ENCODE measurements at regions not wholly inside any gene's neighbourhood (a gene's known extent, or its start where the extent isn't known, plus 50 kb on each side); places are given as distances from the start of the nearest gene placed in this dataset.

GRCh38 chr5:2491846-2492245, 259.6 kb downstream of the IRX2 start:
- TF ChIP-seq CTCF (IDR thresholded peaks at IDR 0.05; ENCODE audit: low read depth, low read length, poor library complexity, severe bottlenecking) (no peak), EZH2phosphoT487 (IDR thresholded peaks at IDR 0.05; ENCODE audit: borderline replicate concordance, low read length) (no peak)
- Histone ChIP-seq H4K20me1 (ENCODE audit: control insufficient read depth, insufficient read depth, low read depth, low read length) (no peaks in the 10 kb centered on the region), H3K79me2 (ENCODE audit: control insufficient read depth, low read length) (no peaks in the 10 kb centered on the region), H3K27me3 (ENCODE audit: control insufficient read depth, low read length) (no peaks in the 10 kb centered on the region), H3K27ac (ENCODE audit: low read depth, low read length) (no peak overlapping the region), H3K4me1 (ENCODE audit: control insufficient read depth, low read length) (no peaks in the 10 kb centered on the region), H3K4me2 (ENCODE audit: low read length) (no peak overlapping the region), H3F3A (ENCODE audit: control insufficient read depth, insufficient read depth) (no peaks in the 10 kb centered on the region), H3K9me2 (replicated peaks; ENCODE audit: control insufficient read depth, low read length) (no peaks in the 10 kb centered on the region), H3K36me3 (ENCODE audit: control insufficient read depth, low read length) (no peaks in the 10 kb centered on the region), H3K9me3 (ENCODE audit: control insufficient read depth, insufficient read depth, low read length) (peaks cover 5% of the 10 kb centered on the region; the same call in 1 of the 2 replicates), H3K4me3 (ENCODE audit: low read length) (no peak overlapping the region)

GRCh38 chr5:2489306-2489705, 262.2 kb downstream of the IRX2 start:
- H3K27me3 ChIP-seq (ENCODE audit: control insufficient read depth, low read length) = no peaks in the 10 kb centered on the region
- TF ChIP-seq CTCF (IDR thresholded peaks at IDR 0.05; ENCODE audit: low read depth, low read length, poor library complexity, severe bottlenecking) = no peak
- TF ChIP-seq EZH2phosphoT487 (IDR thresholded peaks at IDR 0.05; ENCODE audit: borderline replicate concordance, low read length) = no peak
- no peaks in the 10 kb centered on the region for H3K4me1 ChIP-seq (ENCODE audit: control insufficient read depth, low read length)
- H3K79me2 ChIP-seq (ENCODE audit: control insufficient read depth, low read length) = no peaks in the 10 kb centered on the region
- peaks cover 5% of the 10 kb centered on the region; the same call in 1 of the 2 replicates for H3K9me3 ChIP-seq (ENCODE audit: control insufficient read depth, insufficient read depth, low read length)
- no peaks in the 10 kb centered on the region for H3K9me2 ChIP-seq (replicated peaks; ENCODE audit: control insufficient read depth, low read length)
- no peak overlapping the region for H3K4me2 ChIP-seq (ENCODE audit: low read length)
- no peaks in the 10 kb centered on the region for H3K36me3 ChIP-seq (ENCODE audit: control insufficient read depth, low read length)
- no peaks in the 10 kb centered on the region for H3F3A ChIP-seq (ENCODE audit: control insufficient read depth, insufficient read depth)
- no peak overlapping the region for H3K27ac ChIP-seq (ENCODE audit: low read depth, low read length)
- no peak overlapping the region for H3K4me3 ChIP-seq (ENCODE audit: low read length)
- no peaks in the 10 kb centered on the region for H4K20me1 ChIP-seq (ENCODE audit: control insufficient read depth, insufficient read depth, low read depth, low read length)

- Histone ChIP-seq H3K79me2 (ENCODE audit: control insufficient read depth, low read length) (no peaks in the 10 kb centered on the region), H3K4me1 (ENCODE audit: control insufficient read depth, low read length) (no peaks in the 10 kb centered on the region), H4K20me1 (ENCODE audit: control insufficient read depth, insufficient read depth, low read depth, low read length) (no peaks in the 10 kb centered on the region), H3K4me3 (ENCODE audit: low read length) (no peak overlapping the region), H3K27ac (ENCODE audit: low read depth, low read length) (no peak overlapping the region), H3K36me3 (ENCODE audit: control insufficient read depth, low read length) (no peaks in the 10 kb centered on the region), H3F3A (ENCODE audit: control insufficient read depth, insufficient read depth) (no peaks in the 10 kb centered on the region), H3K9me3 (ENCODE audit: control insufficient read depth, insufficient read depth, low read length) (peaks cover 5% of the 10 kb centered on the region; the same call in 1 of the 2 replicates), H3K4me2 (ENCODE audit: low read length) (no peak overlapping the region), H3K27me3 (ENCODE audit: control insufficient read depth, low read length) (no peaks in the 10 kb centered on the region), H3K9me2 (replicated peaks; ENCODE audit: control insufficient read depth, low read length) (no peaks in the 10 kb centered on the region)
- no peak for TF ChIP-seq EZH2phosphoT487 (IDR thresholded peaks at IDR 0.05; ENCODE audit: borderline replicate concordance, low read length)
- TF ChIP-seq CTCF (IDR thresholded peaks at IDR 0.05; ENCODE audit: low read depth, low read length, poor library complexity, severe bottlenecking) = no peak
Observed at GRCh38 chr5:2488593-2488992, 262.9 kb downstream of the IRX2 start.

Measured in DOHH2 (cell line).